ENCODE measurements at regions not wholly inside any gene's neighbourhood (a gene's known extent, or its start where the extent isn't known, plus 50 kb on each side); places are given as distances from the start of the nearest gene placed in this dataset.
"Not testable (repeated sequence)": the region's sequence is repeated elsewhere in the genome, so short reads cannot be mapped to it uniquely, and the experiment has no call there.

- H3K27me3 ChIP-seq = no peaks in the 10 kb centered on the region
- no peaks in the 10 kb centered on the region for H3K4me1 ChIP-seq (ENCODE audit: insufficient read depth)
- intact Hi-C loops (cut with DNase I) = no loop called here
- 83 to 96% (median 90%) methylated on average over 4 of the region's 4 CpGs for WGBS, 3 donors
- no peak overlapping the region for H3K27ac ChIP-seq
- TF ChIP-seq EP300 (IDR thresholded peaks at IDR 0.05) (no peak), POLR2A (IDR thresholded peaks at IDR 0.05) (no peak), CTCF (IDR thresholded peaks at IDR 0.05) (no peak)
- no peaks in the 10 kb centered on the region for H3K36me3 ChIP-seq
- no peak for DNase-seq
- no peaks in the 10 kb centered on the region for H3K9me3 ChIP-seq
- no peak overlapping the region for H3K4me3 ChIP-seq
These were observed 261.0 kb downstream of the DOK5 start for GRCh38 chr20:54736421-54736820.

GRCh38 chr20:54733687-54734086 is 258.3 kb downstream of the DOK5 start:
- Histone ChIP-seq H3K36me3 (no peaks in the 10 kb centered on the region), H3K9me3 (no peaks in the 10 kb centered on the region), H3K4me3 (no peak overlapping the region), H3K4me1 (ENCODE audit: insufficient read depth) (no peaks in the 10 kb centered on the region), H3K27me3 (no peaks in the 10 kb centered on the region), H3K27ac (no peak overlapping the region)
- intact Hi-C loops (cut with DNase I) = no loop called here
- TF ChIP-seq EP300 (IDR thresholded peaks at IDR 0.05) = no peak
- no peak for TF ChIP-seq POLR2A (IDR thresholded peaks at IDR 0.05)
- DNase-seq = no peak

GRCh38 chr20:54727490-54727889 is 252.1 kb downstream of the DOK5 start:
- WGBS, 3 donors = 70 to 84% (median 77%) methylated on average over 4 of the region's 4 CpGs

GRCh38 chr20:54726687-54727300 is 251.4 kb downstream of the DOK5 start:
- intact Hi-C loops (cut with DNase I) = no loop called here
- no peak for DNase-seq
- Histone ChIP-seq H3K4me1 (ENCODE audit: insufficient read depth) (no peaks in the 10 kb centered on the region), H3K36me3 (no peaks in the 10 kb centered on the region), H3K9me3 (no peaks in the 10 kb centered on the region), H3K27me3 (no peaks in the 10 kb centered on the region), H3K4me3 (no peak overlapping the region), H3K27ac (no peak overlapping the region)
- TF ChIP-seq POLR2A (IDR thresholded peaks at IDR 0.05) (no peak), EP300 (IDR thresholded peaks at IDR 0.05) (no peak), CTCF (IDR thresholded peaks at IDR 0.05) (no peak)
- WGBS, 3 donors = 63 to 69% (median 68%) methylated on average over 6 of the region's 6 CpGs

More at GRCh38 chr20:54727490-54727889, 252.1 kb downstream of the DOK5 start:
- H3K27me3 ChIP-seq = no peaks in the 10 kb centered on the region
- no peaks in the 10 kb centered on the region for H3K36me3 ChIP-seq
- TF ChIP-seq CTCF (IDR thresholded peaks at IDR 0.05) (no peak), EP300 (IDR thresholded peaks at IDR 0.05) (no peak), POLR2A (IDR thresholded peaks at IDR 0.05) (no peak)
- intact Hi-C loops (cut with DNase I) = no loop called here
- H3K27ac ChIP-seq = no peak overlapping the region
- H3K9me3 ChIP-seq = no peaks in the 10 kb centered on the region
- no peak overlapping the region for H3K4me3 ChIP-seq
- no peaks in the 10 kb centered on the region for H3K4me1 ChIP-seq (ENCODE audit: insufficient read depth)
- DNase-seq = no peak

- H3K27me3 ChIP-seq; H3K27ac ChIP-seq; H3K9me3 ChIP-seq; H3K36me3 ChIP-seq; H3K4me1 ChIP-seq (ENCODE audit: insufficient read depth); DNase-seq; intact Hi-C loops (cut with DNase I); H3K4me3 ChIP-seq: not testable (repeated sequence)
- WGBS, 3 donors = 78 to 87% (median 85%) methylated on average over 2 of the region's 2 CpGs
These were observed 249.9 kb downstream of the DOK5 start for GRCh38 chr20:54725266-54725665.
